Neural cell (in vitro differentiated cells): ENCODE measurements at regions not wholly inside any gene's neighbourhood (a gene's known extent, or its start where the extent isn't known, plus 50 kb on each side); places are given as distances from the start of the nearest gene placed in this dataset.

ENCODE experiments used
- EP300 ChIP-seq: fragments of 450-650 bp; conservative IDR thresholded peaks from 2 replicates; pipeline ENCODE4 v1.6.1; 2014; ENCODE audit warnings: antibody characterized with exemption, mild to moderate bottlenecking, moderate library complexity; ENCODE audit not compliant: poor library complexity, severe bottlenecking
- EZH2 ChIP-seq: fragments of 200-600, 300-800 bp; shearing (Covaris generic), sonication (generic); IDR thresholded peaks from 2 replicates; pipeline ENCODE4 v1.6.1; 2014; ENCODE audit warnings: antibody characterized with exemption, low read length, borderline replicate concordance, mild to moderate bottlenecking; ENCODE audit not compliant: insufficient read depth, poor library complexity, severe bottlenecking
- MXI1 ChIP-seq: fragments of 450-650 bp; conservative IDR thresholded peaks from 2 replicates; pipeline ENCODE4 v1.6.1; 2014; ENCODE audit warnings: antibody characterized with exemption, mild to moderate bottlenecking; ENCODE audit not compliant: poor library complexity, severe bottlenecking
- POLR2AphosphoS5 ChIP-seq: IDR thresholded peaks from 2 replicates; pipeline ENCODE4 v1.6.1; 2012
- TF ChIP-seq, protein P1 (sequence below): fragments of 450-650 bp; IDR thresholded peaks from 2 replicates; pipeline ENCODE4 v1.5.1; 2014; ENCODE audit warnings: antibody characterized with exemption, mild to moderate bottlenecking, moderate library complexity; ENCODE audit not compliant: poor library complexity, severe bottlenecking
- TF ChIP-seq, protein P2 (sequence below): IDR thresholded peaks from 2 replicates; pipeline ENCODE4 v1.6.1; 2012; ENCODE audit warnings: borderline replicate concordance

DNA sequence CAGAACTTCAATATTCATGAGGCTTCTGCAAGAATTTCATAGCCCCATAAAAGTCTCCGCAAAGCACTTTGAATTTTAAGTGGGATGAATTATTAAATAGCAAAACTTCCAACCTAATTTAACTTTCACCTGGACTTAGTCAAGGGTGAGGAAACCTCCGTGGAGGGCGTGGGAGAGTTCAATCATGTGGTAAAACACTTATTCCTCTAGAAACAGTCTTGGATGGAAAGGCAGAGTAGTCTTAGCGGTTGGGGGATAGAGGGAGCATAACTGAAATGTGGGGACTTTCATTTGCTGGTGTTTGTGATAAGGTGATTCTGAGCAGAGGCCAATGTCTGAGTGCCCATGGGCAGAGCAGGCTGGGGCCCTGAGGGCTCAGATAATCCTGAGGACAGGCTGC, 241.9 kb downstream of the IRX1 start:
- TF ChIP-seq, protein P1, sequence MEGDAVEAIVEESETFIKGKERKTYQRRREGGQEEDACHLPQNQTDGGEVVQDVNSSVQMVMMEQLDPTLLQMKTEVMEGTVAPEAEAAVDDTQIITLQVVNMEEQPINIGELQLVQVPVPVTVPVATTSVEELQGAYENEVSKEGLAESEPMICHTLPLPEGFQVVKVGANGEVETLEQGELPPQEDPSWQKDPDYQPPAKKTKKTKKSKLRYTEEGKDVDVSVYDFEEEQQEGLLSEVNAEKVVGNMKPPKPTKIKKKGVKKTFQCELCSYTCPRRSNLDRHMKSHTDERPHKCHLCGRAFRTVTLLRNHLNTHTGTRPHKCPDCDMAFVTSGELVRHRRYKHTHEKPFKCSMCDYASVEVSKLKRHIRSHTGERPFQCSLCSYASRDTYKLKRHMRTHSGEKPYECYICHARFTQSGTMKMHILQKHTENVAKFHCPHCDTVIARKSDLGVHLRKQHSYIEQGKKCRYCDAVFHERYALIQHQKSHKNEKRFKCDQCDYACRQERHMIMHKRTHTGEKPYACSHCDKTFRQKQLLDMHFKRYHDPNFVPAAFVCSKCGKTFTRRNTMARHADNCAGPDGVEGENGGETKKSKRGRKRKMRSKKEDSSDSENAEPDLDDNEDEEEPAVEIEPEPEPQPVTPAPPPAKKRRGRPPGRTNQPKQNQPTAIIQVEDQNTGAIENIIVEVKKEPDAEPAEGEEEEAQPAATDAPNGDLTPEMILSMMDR: no peak
- TF ChIP-seq EP300 (no peak), POLR2AphosphoS5 (no peak), EZH2 (no peak), MXI1 (no peak)
- TF ChIP-seq, protein P2, sequence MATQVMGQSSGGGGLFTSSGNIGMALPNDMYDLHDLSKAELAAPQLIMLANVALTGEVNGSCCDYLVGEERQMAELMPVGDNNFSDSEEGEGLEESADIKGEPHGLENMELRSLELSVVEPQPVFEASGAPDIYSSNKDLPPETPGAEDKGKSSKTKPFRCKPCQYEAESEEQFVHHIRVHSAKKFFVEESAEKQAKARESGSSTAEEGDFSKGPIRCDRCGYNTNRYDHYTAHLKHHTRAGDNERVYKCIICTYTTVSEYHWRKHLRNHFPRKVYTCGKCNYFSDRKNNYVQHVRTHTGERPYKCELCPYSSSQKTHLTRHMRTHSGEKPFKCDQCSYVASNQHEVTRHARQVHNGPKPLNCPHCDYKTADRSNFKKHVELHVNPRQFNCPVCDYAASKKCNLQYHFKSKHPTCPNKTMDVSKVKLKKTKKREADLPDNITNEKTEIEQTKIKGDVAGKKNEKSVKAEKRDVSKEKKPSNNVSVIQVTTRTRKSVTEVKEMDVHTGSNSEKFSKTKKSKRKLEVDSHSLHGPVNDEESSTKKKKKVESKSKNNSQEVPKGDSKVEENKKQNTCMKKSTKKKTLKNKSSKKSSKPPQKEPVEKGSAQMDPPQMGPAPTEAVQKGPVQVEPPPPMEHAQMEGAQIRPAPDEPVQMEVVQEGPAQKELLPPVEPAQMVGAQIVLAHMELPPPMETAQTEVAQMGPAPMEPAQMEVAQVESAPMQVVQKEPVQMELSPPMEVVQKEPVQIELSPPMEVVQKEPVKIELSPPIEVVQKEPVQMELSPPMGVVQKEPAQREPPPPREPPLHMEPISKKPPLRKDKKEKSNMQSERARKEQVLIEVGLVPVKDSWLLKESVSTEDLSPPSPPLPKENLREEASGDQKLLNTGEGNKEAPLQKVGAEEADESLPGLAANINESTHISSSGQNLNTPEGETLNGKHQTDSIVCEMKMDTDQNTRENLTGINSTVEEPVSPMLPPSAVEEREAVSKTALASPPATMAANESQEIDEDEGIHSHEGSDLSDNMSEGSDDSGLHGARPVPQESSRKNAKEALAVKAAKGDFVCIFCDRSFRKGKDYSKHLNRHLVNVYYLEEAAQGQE: no peak
